ENCODE measurements at regions not wholly inside any gene's neighbourhood (a gene's known extent, or its start where the extent isn't known, plus 50 kb on each side); places are given as distances from the start of the nearest gene placed in this dataset.

GRCh38 chr1:80225510-80225909, 1219.0 kb upstream of the ADGRL4 start (continued):
- no peak for TF ChIP-seq FOSL1 (IDR thresholded peaks at IDR 0.05; ENCODE audit: insufficient read depth, low read depth, low read length)
- TF ChIP-seq POLR2AphosphoS5 (IDR thresholded peaks at IDR 0.05; ENCODE audit: low read depth, low read length), result no peak
- TF ChIP-seq SP2 (IDR thresholded peaks at IDR 0.05; ENCODE audit: low read length), result no peak

Measured in H1 (cell line).